Esophagus muscularis mucosa (tissue), 4 donors: ENCODE measurements at regions not wholly inside any gene's neighbourhood (a gene's known extent, or its start where the extent isn't known, plus 50 kb on each side); places are given as distances from the start of the nearest gene placed in this dataset.

Source experiments
- CTCF ChIP-seq, 3 experiments: fragments of 200-600 bp in 2 of 3; fragments of 450-650 bp in 1 of 3; sonication (generic) in 2 of 3; IDR thresholded peaks; one replicate each; pipeline ENCODE4 v1.5.1; 2017 to 2019; ENCODE audit warnings: antibody characterized with exemption in 3 of 3, mild to moderate bottlenecking in 2 of 3, moderate library complexity in 1 of 3
- EP300 ChIP-seq: sonication (generic); formaldehyde crosslinking; IDR thresholded peaks from one replicate; pipeline ENCODE4 v1.6.1; 2017; ENCODE audit warnings: antibody characterized with exemption
- POLR2A ChIP-seq: fragments of 450-650 bp; IDR thresholded peaks from one replicate; pipeline ENCODE4 v1.6.1; 2017; ENCODE audit warnings: antibody characterized with exemption, moderate library complexity, mild to moderate bottlenecking, low read depth
- POLR2AphosphoS5 ChIP-seq, 2 donors: sonication (generic); formaldehyde crosslinking; IDR thresholded peaks; one replicate each; pipeline ENCODE4 v1.6.1; 2017; ENCODE audit warnings: antibody characterized with exemption in 2 of 2

GRCh38 chr2:48187503-48187902 is 127.0 kb upstream of the FOXN2 start:
- TF ChIP-seq CTCF (IDR thresholded peaks at IDR 0.05) (no peak), POLR2AphosphoS5 (IDR thresholded peaks at IDR 0.05) (no peak), POLR2A (no peak), EP300 (no peak)
